GM12865 (cell line): ENCODE measurements at regions not wholly inside any gene's neighbourhood (a gene's known extent, or its start where the extent isn't known, plus 50 kb on each side); places are given as distances from the start of the nearest gene placed in this dataset.

Experiments used
- DNase-seq: peaks from one replicate; pipeline ENCODE4 v3.0.0; 2010; ENCODE audit warnings: low read depth
- H3K4me3 ChIP-seq: 2 replicates; pipeline ENCODE4 v1.5.1; 2011; ENCODE audit warnings: mild to moderate bottlenecking, low read depth, low read length, control low read depth
- CTCF ChIP-seq: IDR thresholded peaks from 2 replicates; pipeline ENCODE4 v1.5.1; 2011; ENCODE audit warnings: low read length, control low read depth, low read depth, inconsistent platforms; ENCODE audit not compliant: insufficient read depth; ENCODE audit errors: missing control alignments

DNA sequence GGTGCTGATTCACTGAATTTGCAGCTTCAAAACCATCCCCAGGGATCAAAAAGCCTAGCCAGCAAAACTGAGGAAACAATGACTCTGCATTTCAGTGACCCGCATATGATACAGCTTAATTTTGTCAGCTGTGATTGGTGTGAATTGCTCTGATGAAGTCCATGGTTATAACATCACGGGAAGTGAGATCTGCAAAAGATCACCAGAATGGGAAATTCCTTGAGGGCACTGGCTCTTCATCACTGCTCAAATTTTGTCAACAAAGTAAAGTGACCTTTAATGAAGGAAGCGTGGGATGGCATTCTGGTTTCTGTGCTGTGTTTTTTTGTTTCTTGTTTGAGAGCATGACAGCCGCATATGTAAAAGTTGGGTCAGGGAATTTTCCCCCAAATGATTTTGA lies 745.9 kb downstream of the GATA3 start:
- no peak overlapping the region for H3K4me3 ChIP-seq
- TF ChIP-seq CTCF = no peak
- DNase-seq = no peak

DNA sequence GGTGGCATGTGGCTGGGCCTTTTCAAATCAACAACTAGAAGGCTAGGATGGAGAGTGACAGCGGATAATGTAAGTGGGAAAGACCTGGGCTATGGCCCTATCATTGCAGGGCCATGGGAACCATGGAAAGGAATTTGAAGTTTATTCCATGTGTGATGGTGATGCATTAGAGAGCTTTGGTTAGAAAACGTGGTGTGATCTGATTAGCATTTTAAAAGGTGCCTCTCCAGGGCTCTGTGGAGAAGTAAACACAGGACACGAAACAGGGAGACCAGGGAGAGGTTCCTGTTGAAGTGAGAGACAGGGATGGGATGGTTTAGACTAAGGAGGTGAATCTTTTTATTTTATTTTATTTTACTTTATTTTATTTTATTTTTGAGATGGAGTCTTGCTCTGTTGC lies 749.5 kb downstream of the GATA3 start:
- DNase-seq = no peak

DNA sequence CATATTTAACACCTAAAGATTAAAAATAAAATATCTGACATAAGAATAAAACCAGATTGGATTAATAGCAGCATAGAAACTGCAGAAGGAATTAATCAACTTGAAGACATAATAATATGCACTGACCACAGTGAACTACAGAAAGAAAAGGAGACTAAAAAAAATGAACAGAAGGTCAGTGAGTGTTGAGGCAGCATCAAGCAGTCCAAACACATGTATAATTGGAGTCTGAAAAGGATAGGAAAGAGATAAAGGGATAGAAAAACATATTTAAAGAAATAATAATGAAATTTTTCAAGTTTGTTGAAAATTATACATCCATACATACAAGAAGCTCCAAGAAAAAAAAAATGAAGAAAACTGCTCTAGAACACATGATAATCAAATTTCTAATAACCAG lies 756.2 kb downstream of the GATA3 start:
- no peak for DNase-seq
- no peak for TF ChIP-seq CTCF
- no peak overlapping the region for H3K4me3 ChIP-seq

More for the DNA sequence above, 749.5 kb downstream of the GATA3 start:
- no peak for TF ChIP-seq CTCF
- H3K4me3 ChIP-seq = no peak overlapping the region

- TF ChIP-seq CTCF = no peak
- no peak overlapping the region for H3K4me3 ChIP-seq
- DNase-seq = no peak
Observed at GRCh38 chr10:8811201-8811600, 756.7 kb downstream of the GATA3 start.

- no peak overlapping the region for H3K4me3 ChIP-seq
- TF ChIP-seq CTCF = no peak
- DNase-seq = no peak
Observed at GRCh38 chr10:8815969-8816368, 761.5 kb downstream of the GATA3 start.

DNA sequence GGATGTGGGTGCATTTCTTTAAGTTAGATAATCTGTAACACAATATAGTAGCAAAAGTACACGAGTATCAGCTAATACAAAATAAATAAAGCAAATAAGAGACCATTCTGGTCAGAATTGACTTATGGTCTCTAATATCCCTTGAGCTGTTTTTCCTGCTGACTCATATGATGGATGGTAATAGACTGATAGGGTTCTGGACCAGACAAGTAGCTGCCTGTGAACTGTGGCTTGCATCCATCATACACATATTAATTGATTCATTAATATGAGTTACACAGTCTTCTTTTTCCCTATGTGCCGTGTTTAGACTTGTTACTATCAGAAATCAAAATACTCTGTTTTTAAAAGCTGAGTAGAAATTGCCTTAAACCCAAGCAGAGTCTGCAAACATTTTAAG lies 762.8 kb downstream of the GATA3 start:
- no peak overlapping the region for H3K4me3 ChIP-seq
- TF ChIP-seq CTCF = no peak
- no peak for DNase-seq

DNA sequence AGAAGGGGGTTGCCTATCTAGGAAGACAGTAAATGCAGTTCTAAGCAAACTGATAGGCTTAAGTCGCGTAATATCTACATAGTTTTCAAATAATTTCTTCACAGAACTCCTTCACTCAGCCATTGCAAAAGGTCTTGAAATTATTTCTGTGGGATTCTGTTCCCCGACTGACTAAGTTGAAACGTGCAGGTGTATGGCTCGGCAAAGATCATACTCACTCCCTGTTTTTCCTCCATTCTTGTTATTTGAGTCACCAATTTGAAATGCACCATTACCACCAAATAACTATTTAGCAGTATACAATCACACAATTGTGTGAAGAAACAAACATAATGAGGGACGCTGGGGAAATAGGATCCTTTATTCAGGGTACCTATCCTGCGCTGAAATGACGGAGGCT lies 771.1 kb downstream of the GATA3 start:
- no peak for TF ChIP-seq CTCF
- H3K4me3 ChIP-seq = no peak overlapping the region
- no peak for DNase-seq
